ENCODE measurements at regions not wholly inside any gene's neighbourhood (a gene's known extent, or its start where the extent isn't known, plus 50 kb on each side); places are given as distances from the start of the nearest gene placed in this dataset.

DNA sequence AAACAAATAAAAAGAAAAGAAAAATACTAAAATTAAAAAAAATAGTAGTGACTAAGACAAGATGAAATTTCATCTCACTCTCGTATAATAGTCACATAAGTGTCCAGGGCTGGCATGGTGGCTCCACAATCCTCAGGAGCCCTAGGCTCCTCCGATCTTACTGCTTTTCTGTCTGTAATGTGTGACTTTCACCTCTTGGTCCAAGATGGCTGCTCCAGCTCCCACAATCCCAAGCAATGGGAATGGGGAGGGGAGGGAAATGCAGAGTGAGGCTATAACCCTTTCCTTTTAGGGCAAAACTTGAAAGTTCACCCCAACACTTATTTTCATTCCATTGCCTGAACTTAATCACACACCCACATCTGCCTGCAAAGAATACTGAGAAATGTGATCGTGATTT, 90.4 kb downstream of the MOGAT1 start:
- Histone ChIP-seq H3K56ac (ENCODE audit: extremely low read depth, insufficient read depth, low read length) (no peak overlapping the region), H4K91ac (ENCODE audit: insufficient read depth, low read depth, low read length) (no peak overlapping the region), H4K5ac (ENCODE audit: low read depth, low read length) (no peak overlapping the region), H3K9me1 (ENCODE audit: insufficient read depth, low read length) (peaks cover 2% of the 10 kb centered on the region; the same call in 1 of the 2 replicates), H2BK20ac (ENCODE audit: low read depth, low read length) (no peak overlapping the region), H3K9me3 (ENCODE audit: control insufficient read depth, insufficient read depth, low read length) (no peaks in the 10 kb centered on the region), H2BK120ac (ENCODE audit: low read depth, low read length) (no peak overlapping the region), H2BK15ac (ENCODE audit: low read depth, low read length) (no peak overlapping the region), H2BK5ac (ENCODE audit: low read depth, low read length, poor library complexity, severe bottlenecking) (no peak overlapping the region), H3K4me3 (ENCODE audit: insufficient read depth, low read depth, low read length) (no peak overlapping the region), H3K4me1 (ENCODE audit: control insufficient read depth, insufficient read depth, low read length) (peaks cover 2% of the 10 kb centered on the region; the same call in 1 of the 2 replicates), H3K36me3 (ENCODE audit: control insufficient read depth, insufficient read depth, low read length) (no peaks in the 10 kb centered on the region), H2AFZ (replicated peaks; ENCODE audit: low read length, poor library complexity) (no peak overlapping the region), H3K79me1 (ENCODE audit: low read depth in 1 of 2, low read length in 2 of 2) (no peaks in the 10 kb centered on the region), H3K23ac (ENCODE audit: low read depth, low read length) (no peak overlapping the region), H3K18ac (ENCODE audit: low read depth, low read length) (no peak overlapping the region), H3K27ac (ENCODE audit: insufficient read depth, low read length) (no peak overlapping the region), H3K9ac (ENCODE audit: low read depth, low read length) (no peak overlapping the region), H2AK9ac (replicated peaks; ENCODE audit: low read depth, low read length, poor library complexity) (no peak overlapping the region), H3K14ac (replicated peaks; ENCODE audit: low read depth, low read length) (no peak overlapping the region), H3K4ac (ENCODE audit: low read depth, low read length) (no peak overlapping the region), H3K4me2 (ENCODE audit: low read depth, low read length) (no peak overlapping the region), H4K20me1 (ENCODE audit: insufficient read depth, low read length) (no peaks in the 10 kb centered on the region), H2AK5ac (ENCODE audit: low read depth, low read length) (no peak overlapping the region), H3K27me3 (ENCODE audit: control insufficient read depth, insufficient read depth, low read length) (no peaks in the 10 kb centered on the region), H4K8ac (ENCODE audit: low read depth in 2 of 2, low read length in 2 of 2) (no peak overlapping the region)
- no peak for ATAC-seq (ENCODE audit: low read depth)
- no TSS peak for BruUV-seq (replicated peaks)
- CTCF ChIA-PET: no interaction called here
- TF ChIP-seq POLR2A (IDR thresholded peaks at IDR 0.05; ENCODE audit: low read depth, low read length): no peak
- TF ChIP-seq MXI1 (IDR thresholded peaks at IDR 0.05; ENCODE audit: borderline replicate concordance, low read depth, low read length): no peak
- no peak for TF ChIP-seq CHD1 (IDR thresholded peaks at IDR 0.05; ENCODE audit: low read depth, low read length)
- TF ChIP-seq FOS (IDR thresholded peaks at IDR 0.05; ENCODE audit: low read depth, low read length): no peak
- POLR2A ChIA-PET (ENCODE audit: unreplicated experiment): no interaction called here
- dilution Hi-C loops (cut with HindIII; ENCODE audit: low sequenced_read_pairs, unreplicated experiment) (no loop called here), intact Hi-C loops (cut with micrococcal nuclease) (no loop called here), in situ Hi-C loops (cut with MboI; ENCODE audit: low sequenced_read_pairs) (no loop called here)
- WGBS, 2 experiments (ENCODE audit: extremely low coverage in 2 of 2, insufficient read length in 1 of 2): no CpG with 5 or more reads among the region's 3 CpGs
- DNase-seq: no peak

All from IMR-90 (cell line).